ENCODE measurements at regions not wholly inside any gene's neighbourhood (a gene's known extent, or its start where the extent isn't known, plus 50 kb on each side); places are given as distances from the start of the nearest gene placed in this dataset.

- peaks cover 0 to 23% (median 4%) of the 10 kb centered on the region in 5 donors for H3K4me1 ChIP-seq (ENCODE audit: control insufficient read depth in 5 of 5, insufficient read depth in 5 of 5, low read length in 5 of 5)
- ATAC-seq (ENCODE audit: insufficient read depth, low FRiP score) (no peak), DNase-seq (no peak)
- 81 to 84% methylated on average over 2 of the region's 2 CpGs for WGBS, 2 donors
- no peak for TF ChIP-seq CTCF (IDR thresholded peaks at IDR 0.05; ENCODE audit: control extremely low read depth, extremely low read depth)
- H3K27ac ChIP-seq (ENCODE audit: low read depth in 1 of 2, low read length in 1 of 2), result no peak overlapping the region
- H3K9ac ChIP-seq (ENCODE audit: insufficient read depth in 1 of 2, low read length in 2 of 2), result no peak overlapping the region
- peaks cover 0 to 2% (median 0%) of the 10 kb centered on the region in 4 donors for H3K9me3 ChIP-seq (ENCODE audit: control insufficient read depth in 4 of 4, insufficient read depth in 3 of 4, low read length in 3 of 4)
- H3K27me3 ChIP-seq (ENCODE audit: control insufficient read depth in 3 of 3, insufficient read depth in 3 of 3, low read length in 2 of 3), result no peaks in the 10 kb centered on the region
- H3K36me3 ChIP-seq (ENCODE audit: control insufficient read depth in 4 of 4, insufficient read depth in 4 of 4, low read length in 4 of 4), result no peaks in the 10 kb centered on the region
- H3K4me3 ChIP-seq, result no peak overlapping the region
Observed at GRCh38 chr12:24444634-24445033, 495.2 kb upstream of the SOX5 start.

GRCh38 chr12:24441458-24441857 is 492.0 kb upstream of the SOX5 start:
- TF ChIP-seq CTCF (IDR thresholded peaks at IDR 0.05; ENCODE audit: control extremely low read depth, extremely low read depth), result no peak
- Histone ChIP-seq H3K9me3 (ENCODE audit: control insufficient read depth in 4 of 4, insufficient read depth in 3 of 4, low read length in 3 of 4) (peaks cover 0 to 2% (median 0%) of the 10 kb centered on the region in 4 donors), H3K9ac (ENCODE audit: insufficient read depth in 1 of 2, low read length in 2 of 2) (peak overlapping the region in 1 of 2 donors; percentile 40), H3K27ac (ENCODE audit: low read depth in 1 of 2, low read length in 1 of 2) (no peak overlapping the region), H3K36me3 (ENCODE audit: control insufficient read depth in 4 of 4, insufficient read depth in 4 of 4, low read length in 4 of 4) (no peaks in the 10 kb centered on the region), H3K4me1 (ENCODE audit: control insufficient read depth in 5 of 5, insufficient read depth in 5 of 5, low read length in 5 of 5) (peaks cover 0 to 23% (median 4%) of the 10 kb centered on the region in 5 donors), H3K27me3 (ENCODE audit: control insufficient read depth in 3 of 3, insufficient read depth in 3 of 3, low read length in 2 of 3) (no peaks in the 10 kb centered on the region), H3K4me3 (no peak overlapping the region)
- 63 to 75% methylated on average over 4 of the region's 4 CpGs for WGBS, 2 donors
- ATAC-seq (ENCODE audit: insufficient read depth, low FRiP score), result no peak
- peak; percentile 31 to 82 (median 80) for DNase-seq

- no peak overlapping the region for H3K4me3 ChIP-seq
- TF ChIP-seq CTCF (IDR thresholded peaks at IDR 0.05; ENCODE audit: control extremely low read depth, extremely low read depth), result no peak
- WGBS, 2 donors, result 67 to 90% methylated on average over 4 of the region's 4 CpGs
- H3K4me1 ChIP-seq (ENCODE audit: control insufficient read depth in 5 of 5, insufficient read depth in 5 of 5, low read length in 5 of 5), result peaks cover 0 to 14% (median 0%) of the 10 kb centered on the region in 5 donors
- H3K27ac ChIP-seq (ENCODE audit: low read depth in 1 of 2, low read length in 1 of 2), result no peak overlapping the region
- H3K36me3 ChIP-seq (ENCODE audit: control insufficient read depth in 4 of 4, insufficient read depth in 4 of 4, low read length in 4 of 4), result no peaks in the 10 kb centered on the region
- DNase-seq (no peak), ATAC-seq (ENCODE audit: insufficient read depth, low FRiP score) (no peak)
- H3K9me3 ChIP-seq (ENCODE audit: control insufficient read depth in 4 of 4, insufficient read depth in 3 of 4, low read length in 3 of 4), result no peaks in the 10 kb centered on the region
- H3K9ac ChIP-seq (ENCODE audit: insufficient read depth in 1 of 2, low read length in 2 of 2), result no peak overlapping the region
- no peaks in the 10 kb centered on the region for H3K27me3 ChIP-seq (ENCODE audit: control insufficient read depth in 3 of 3, insufficient read depth in 3 of 3, low read length in 2 of 3)
Observed at GRCh38 chr12:24436667-24437066, 487.2 kb upstream of the SOX5 start.

GRCh38 chr12:24431872-24432271 is 482.4 kb upstream of the SOX5 start:
- DNase-seq, result no peak
- WGBS, 2 donors, result 94 to 100% methylated on average over 1 of the region's 1 CpG

More at GRCh38 chr12:24431872-24432271, 482.4 kb upstream of the SOX5 start:
- H3K27ac ChIP-seq (ENCODE audit: low read depth in 1 of 2, low read length in 1 of 2), result no peak overlapping the region
- no peak overlapping the region for H3K9ac ChIP-seq (ENCODE audit: insufficient read depth in 1 of 2, low read length in 2 of 2)
- no peaks in the 10 kb centered on the region for H3K9me3 ChIP-seq (ENCODE audit: control insufficient read depth in 4 of 4, insufficient read depth in 3 of 4, low read length in 3 of 4)
- ATAC-seq (ENCODE audit: insufficient read depth, low FRiP score), result no peak
- no peaks in the 10 kb centered on the region for H3K36me3 ChIP-seq (ENCODE audit: control insufficient read depth in 4 of 4, insufficient read depth in 4 of 4, low read length in 4 of 4)
- no peaks in the 10 kb centered on the region for H3K27me3 ChIP-seq (ENCODE audit: control insufficient read depth in 3 of 3, insufficient read depth in 3 of 3, low read length in 2 of 3)
- TF ChIP-seq CTCF (IDR thresholded peaks at IDR 0.05; ENCODE audit: control extremely low read depth, extremely low read depth), result no peak
- H3K4me1 ChIP-seq (ENCODE audit: control insufficient read depth in 5 of 5, insufficient read depth in 5 of 5, low read length in 5 of 5), result peaks cover 0 to 9% (median 0%) of the 10 kb centered on the region in 5 donors
- no peak overlapping the region for H3K4me3 ChIP-seq
